SK-N-SH treated with all-trans-retinoic acid at 6 μM for 48 hours (cell line): ENCODE measurements at regions not wholly inside any gene's neighbourhood (a gene's known extent, or its start where the extent isn't known, plus 50 kb on each side); places are given as distances from the start of the nearest gene placed in this dataset.
"Not testable (repeated sequence)": the region's sequence is repeated elsewhere in the genome, so short reads cannot be mapped to it uniquely, and the experiment has no call there.

ENCODE experiments used
- BACH2 ChIP-seq: fragments of 250-450 bp; sonication (Bioruptor Pico); IDR thresholded peaks from 2 replicates; pipeline ENCODE4 v1.9.0; 2021; ENCODE audit warnings: mild to moderate bottlenecking, borderline replicate concordance
- ESRRG ChIP-seq: fragments of 250-450 bp; sonication (Bioruptor Pico); IDR thresholded peaks from 2 replicates; pipeline ENCODE4 v1.6.1; 2021; ENCODE audit warnings: mild to moderate bottlenecking
- OSR1 ChIP-seq: fragments of 250-450 bp; sonication (Bioruptor Pico); IDR thresholded peaks from 2 replicates; pipeline ENCODE4 v1.8.0; 2022; ENCODE audit warnings: moderate library complexity, mild to moderate bottlenecking, inconsistent platforms
- RARB ChIP-seq: fragments of 250-450 bp; sonication (Bioruptor Pico); IDR thresholded peaks from 2 replicates; pipeline ENCODE4 v1.8.0; 2021; ENCODE audit warnings: mild to moderate bottlenecking, moderate library complexity
- TOX ChIP-seq: fragments of 250-450 bp; sonication (Bioruptor Pico); IDR thresholded peaks from 2 replicates; pipeline ENCODE4 v1.8.0; 2021; ENCODE audit warnings: mild to moderate bottlenecking, moderate library complexity, borderline replicate concordance
- ZC3H10 ChIP-seq: fragments of 250-450 bp; sonication (Bioruptor Pico); IDR thresholded peaks from 2 replicates; pipeline ENCODE4 v1.5.1; 2021; ENCODE audit warnings: mild to moderate bottlenecking, moderate library complexity
- ZFP3 ChIP-seq: fragments of 250-450 bp; sonication (Bioruptor Pico); IDR thresholded peaks from 2 replicates; pipeline ENCODE4 v1.5.0; 2020; ENCODE audit warnings: mild to moderate bottlenecking, moderate library complexity
- ZNF70 ChIP-seq: fragments of 450-650 bp; formaldehyde crosslinking; IDR thresholded peaks from 2 replicates; pipeline ENCODE4 v1.5.0; 2020; ENCODE audit warnings: mild to moderate bottlenecking, moderate library complexity
- TF ChIP-seq, protein P1 (sequence below): fragments of 250-450 bp; sonication (Bioruptor Pico); IDR thresholded peaks from 2 replicates; pipeline ENCODE4 v1.5.1; 2020; ENCODE audit warnings: low read depth, mild to moderate bottlenecking, moderate library complexity
- TF ChIP-seq, protein P2 (sequence below): fragments of 250-450 bp; sonication (Bioruptor Pico); IDR thresholded peaks from 2 replicates; pipeline ENCODE4 v1.8.0; 2020; ENCODE audit warnings: mild to moderate bottlenecking, moderate library complexity, borderline replicate concordance
- TF ChIP-seq, protein P3 (sequence below): fragments of 250-450 bp; sonication (Bioruptor Pico); IDR thresholded peaks from 2 replicates; pipeline ENCODE4 v1.8.0; 2021; ENCODE audit warnings: low read depth, mild to moderate bottlenecking, moderate library complexity, borderline replicate concordance

DNA sequence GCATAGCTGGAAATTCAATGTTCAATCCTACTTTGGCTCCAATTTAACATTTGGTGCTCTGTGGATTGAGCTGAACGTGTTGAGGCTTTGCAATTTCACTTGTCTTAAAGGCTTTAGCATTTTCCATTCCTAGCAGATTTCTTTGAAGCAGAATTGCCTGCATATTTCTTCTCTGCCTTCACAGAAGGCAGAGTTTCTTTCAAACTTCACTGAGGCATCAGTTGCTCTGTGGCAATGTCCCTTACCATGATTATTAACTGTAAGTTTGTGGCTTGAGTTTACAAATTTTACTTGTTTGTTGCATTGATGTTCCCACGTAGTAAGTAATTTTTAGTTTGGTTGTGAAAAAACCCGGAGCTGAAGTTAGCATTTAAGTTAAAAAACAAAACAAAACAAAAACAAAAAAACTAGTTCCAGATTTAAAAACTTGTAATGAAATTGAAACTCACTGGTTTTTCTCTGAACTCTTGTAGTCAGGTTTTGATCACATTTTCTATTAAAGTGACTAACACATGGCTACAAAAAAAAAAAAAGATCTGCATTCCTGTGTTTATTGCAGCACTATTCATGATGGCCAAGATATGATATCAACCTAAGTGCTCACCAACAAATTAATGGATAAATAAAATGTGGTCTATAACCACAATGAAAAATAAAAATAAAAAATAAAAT is 55.2 kb upstream of the UXS1 start:
- TF ChIP-seq OSR1 (CRISPR knock-in tag); ZNF70 (CRISPR knock-in tag); ESRRG (CRISPR knock-in tag); BACH2; ZFP3; TOX (CRISPR knock-in tag); RARB (CRISPR knock-in tag); ZC3H10 (CRISPR knock-in tag): not testable (repeated sequence)
- TF ChIP-seq, protein P1, sequence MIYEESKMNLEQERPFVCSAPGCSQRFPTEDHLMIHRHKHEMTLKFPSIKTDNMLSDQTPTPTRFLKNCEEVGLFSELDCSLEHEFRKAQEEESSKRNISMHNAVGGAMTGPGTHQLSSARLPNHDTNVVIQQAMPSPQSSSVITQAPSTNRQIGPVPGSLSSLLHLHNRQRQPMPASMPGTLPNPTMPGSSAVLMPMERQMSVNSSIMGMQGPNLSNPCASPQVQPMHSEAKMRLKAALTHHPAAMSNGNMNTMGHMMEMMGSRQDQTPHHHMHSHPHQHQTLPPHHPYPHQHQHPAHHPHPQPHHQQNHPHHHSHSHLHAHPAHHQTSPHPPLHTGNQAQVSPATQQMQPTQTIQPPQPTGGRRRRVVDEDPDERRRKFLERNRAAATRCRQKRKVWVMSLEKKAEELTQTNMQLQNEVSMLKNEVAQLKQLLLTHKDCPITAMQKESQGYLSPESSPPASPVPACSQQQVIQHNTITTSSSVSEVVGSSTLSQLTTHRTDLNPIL (CRISPR knock-in tag): not testable (repeated sequence)
- TF ChIP-seq, protein P2, sequence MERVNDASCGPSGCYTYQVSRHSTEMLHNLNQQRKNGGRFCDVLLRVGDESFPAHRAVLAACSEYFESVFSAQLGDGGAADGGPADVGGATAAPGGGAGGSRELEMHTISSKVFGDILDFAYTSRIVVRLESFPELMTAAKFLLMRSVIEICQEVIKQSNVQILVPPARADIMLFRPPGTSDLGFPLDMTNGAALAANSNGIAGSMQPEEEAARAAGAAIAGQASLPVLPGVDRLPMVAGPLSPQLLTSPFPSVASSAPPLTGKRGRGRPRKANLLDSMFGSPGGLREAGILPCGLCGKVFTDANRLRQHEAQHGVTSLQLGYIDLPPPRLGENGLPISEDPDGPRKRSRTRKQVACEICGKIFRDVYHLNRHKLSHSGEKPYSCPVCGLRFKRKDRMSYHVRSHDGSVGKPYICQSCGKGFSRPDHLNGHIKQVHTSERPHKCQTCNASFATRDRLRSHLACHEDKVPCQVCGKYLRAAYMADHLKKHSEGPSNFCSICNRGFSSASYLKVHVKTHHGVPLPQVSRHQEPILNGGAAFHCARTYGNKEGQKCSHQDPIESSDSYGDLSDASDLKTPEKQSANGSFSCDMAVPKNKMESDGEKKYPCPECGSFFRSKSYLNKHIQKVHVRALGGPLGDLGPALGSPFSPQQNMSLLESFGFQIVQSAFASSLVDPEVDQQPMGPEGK (CRISPR knock-in tag): not testable (repeated sequence)
- TF ChIP-seq, protein P3, sequence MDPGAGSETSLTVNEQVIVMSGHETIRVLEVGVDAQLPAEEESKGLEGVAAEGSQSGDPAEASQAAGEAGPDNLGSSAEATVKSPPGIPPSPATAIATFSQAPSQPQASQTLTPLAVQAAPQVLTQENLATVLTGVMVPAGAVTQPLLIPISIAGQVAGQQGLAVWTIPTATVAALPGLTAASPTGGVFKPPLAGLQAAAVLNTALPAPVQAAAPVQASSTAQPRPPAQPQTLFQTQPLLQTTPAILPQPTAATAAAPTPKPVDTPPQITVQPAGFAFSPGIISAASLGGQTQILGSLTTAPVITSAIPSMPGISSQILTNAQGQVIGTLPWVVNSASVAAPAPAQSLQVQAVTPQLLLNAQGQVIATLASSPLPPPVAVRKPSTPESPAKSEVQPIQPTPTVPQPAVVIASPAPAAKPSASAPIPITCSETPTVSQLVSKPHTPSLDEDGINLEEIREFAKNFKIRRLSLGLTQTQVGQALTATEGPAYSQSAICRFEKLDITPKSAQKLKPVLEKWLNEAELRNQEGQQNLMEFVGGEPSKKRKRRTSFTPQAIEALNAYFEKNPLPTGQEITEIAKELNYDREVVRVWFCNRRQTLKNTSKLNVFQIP (CRISPR knock-in tag): not testable (repeated sequence)
